Endothelial cell of umbilical vein (primary cell): ENCODE measurements at regions not wholly inside any gene's neighbourhood (a gene's known extent, or its start where the extent isn't known, plus 50 kb on each side); places are given as distances from the start of the nearest gene placed in this dataset.

Source experiments
- BruUV-seq: library from RNA; stranded (reverse); fragments of 400-500 nt; replicated peaks from 2 replicates; lab custom pipeline; 2021; lab: Mats Ljungman, UMichigan
- CTCF ChIA-PET: fragments of 300-600, 350-600 bp; sonication (Branson Sonifier 250); formaldehyde crosslinking; loops from one replicate; lab custom pipeline; 2021; ENCODE audit warnings: antibody characterized with exemption, inconsistent platforms; lab: Charles Lee
- POLR2A ChIA-PET: fragments of 300-600, 350-600 bp; sonication (Branson Sonifier 250); formaldehyde crosslinking; loops from one replicate; lab custom pipeline; 2021; ENCODE audit warnings: antibody characterized with exemption, inconsistent platforms; lab: Charles Lee
- DNase-seq: peaks from one replicate; pipeline ENCODE4 v3.0.0-alpha.2; 2011; ENCODE audit warnings: low read depth, low spot score
- FAIRE-seq: peaks from 2 replicates; lab custom pipeline; 2011; peaks lifted over from hg19 to GRCh38; lab: Jason Lieb, UNC
- H2AFZ ChIP-seq: 2 replicates; pipeline ENCODE4 v1.6.0; 2012; ENCODE audit warnings: low read depth, low read length, control low read depth, inconsistent platforms
- H3K27ac ChIP-seq: 2 replicates; pipeline ENCODE4 v1.5.1; 2011; ENCODE audit warnings: low read depth, mild to moderate bottlenecking, control low read depth, low read length, moderate library complexity; ENCODE audit not compliant: insufficient read depth
- H3K27me3 ChIP-seq, 2 experiments: 2 replicates each; pipeline versions ENCODE4 v1.6.0 to v1.6.1; 2011; ENCODE audit warnings: low read length in 2 of 2, mixed read lengths in 1 of 2; ENCODE audit not compliant: control insufficient read depth in 2 of 2, insufficient read depth in 2 of 2
- H3K36me3 ChIP-seq, 2 experiments: 2 replicates in 1 of 2; 3 replicates in 1 of 2; pipeline ENCODE4 v1.5.1; 2011; ENCODE audit warnings: low read length in 2 of 2, mild to moderate bottlenecking in 1 of 2, moderate library complexity in 1 of 2; ENCODE audit not compliant: control insufficient read depth in 2 of 2, insufficient read depth in 2 of 2; ENCODE audit errors: extremely low read depth in 1 of 2
- H3K4me1 ChIP-seq: 3 replicates; pipeline ENCODE4 v1.5.1; 2011; ENCODE audit warnings: mild to moderate bottlenecking, low read length; ENCODE audit not compliant: control insufficient read depth, insufficient read depth; ENCODE audit errors: extremely low read depth
- H3K4me2 ChIP-seq: 2 replicates; pipeline ENCODE4 v1.6.1; 2011; ENCODE audit warnings: low read length, control low read depth, mixed read lengths; ENCODE audit not compliant: insufficient read depth
- H3K4me3 ChIP-seq, 3 experiments: fragments of 200-600 bp in 1 of 3; sonication (generic), shearing (Covaris generic) in 1 of 3; replicated peaks in 1 of 3; 2 replicates each; pipeline ENCODE4 v1.5.1; 2011 to 2016; ENCODE audit warnings: control low read depth in 3 of 3, low read length in 3 of 3, mild to moderate bottlenecking in 2 of 3, inconsistent platforms in 1 of 3, low read depth in 1 of 3, moderate library complexity in 1 of 3; ENCODE audit not compliant: insufficient read depth in 1 of 3
- H3K79me2 ChIP-seq: 2 replicates; pipeline ENCODE4 v1.6.0; 2012; ENCODE audit warnings: low read length, inconsistent platforms; ENCODE audit not compliant: control insufficient read depth, insufficient read depth
- H3K9ac ChIP-seq: replicated peaks from 2 replicates; pipeline ENCODE3; 2011; ENCODE audit warnings: low read length, control low read depth; ENCODE audit not compliant: insufficient read depth; ENCODE audit errors: extremely low read depth
- H3K9me1 ChIP-seq: replicated peaks from 3 replicates; pipeline ENCODE4 v1.6.0; 2011; ENCODE audit warnings: mild to moderate bottlenecking, low read length; ENCODE audit not compliant: control insufficient read depth, insufficient read depth; ENCODE audit errors: extremely low read depth
- H3K9me3 ChIP-seq: replicated peaks from 2 replicates; pipeline ENCODE4 v1.5.1; 2012; ENCODE audit warnings: low read length, inconsistent platforms; ENCODE audit not compliant: control insufficient read depth, insufficient read depth
- H4K20me1 ChIP-seq: replicated peaks from 2 replicates; pipeline ENCODE3; 2011; ENCODE audit warnings: mild to moderate bottlenecking, low read length; ENCODE audit not compliant: control insufficient read depth, insufficient read depth; ENCODE audit errors: extremely low read depth
- CTCF ChIP-seq, 2 donors: IDR thresholded peaks; 1 replicate in 1 of 2; 2 replicates in 1 of 2; pipeline ENCODE4 v1.5.1; 2011; ENCODE audit warnings: low read length in 2 of 2, mild to moderate bottlenecking in 2 of 2, moderate library complexity in 2 of 2, control low read depth in 1 of 2, inconsistent platforms in 1 of 2, low read depth in 1 of 2; ENCODE audit not compliant: insufficient read depth in 1 of 2; ENCODE audit errors: extremely low read depth in 1 of 2
- EZH2 ChIP-seq: IDR thresholded peaks from 2 replicates; pipeline ENCODE4 v1.6.1; 2012; ENCODE audit warnings: borderline replicate concordance, low read depth, mild to moderate bottlenecking, moderate library complexity, low read length, inconsistent platforms; ENCODE audit not compliant: severe bottlenecking
- FOS ChIP-seq: IDR thresholded peaks from 2 replicates; pipeline ENCODE4 v1.6.1; 2011; ENCODE audit warnings: mild to moderate bottlenecking, low read length, moderate library complexity, borderline replicate concordance; ENCODE audit not compliant: insufficient read depth
- GATA2 ChIP-seq: IDR thresholded peaks from 2 replicates; pipeline ENCODE4 v1.7.0; 2011; ENCODE audit warnings: low read depth, mild to moderate bottlenecking, moderate library complexity, mixed read lengths, low read length; ENCODE audit not compliant: insufficient read length, insufficient read depth
- JUN ChIP-seq: IDR thresholded peaks from 2 replicates; pipeline ENCODE4 v1.6.1; 2011; ENCODE audit warnings: borderline replicate concordance, low read depth; ENCODE audit not compliant: insufficient read length, insufficient read depth
- MAX ChIP-seq: IDR thresholded peaks from 2 replicates; pipeline ENCODE4 v1.6.1; 2011; ENCODE audit not compliant: insufficient read depth, insufficient read length
- MYC ChIP-seq: IDR thresholded peaks from one replicate; pipeline ENCODE4 v1.6.1; 2011; ENCODE audit warnings: mild to moderate bottlenecking, low read depth, low read length
- POLR2A ChIP-seq: IDR thresholded peaks from 2 replicates; pipeline ENCODE4 v1.6.1; 2012; ENCODE audit warnings: low read depth, mild to moderate bottlenecking, control low read depth, low read length
- POLR2AphosphoS5 ChIP-seq: IDR thresholded peaks from 2 replicates; pipeline ENCODE4 v1.6.1; 2012; ENCODE audit warnings: low read depth, mild to moderate bottlenecking, control low read depth, low read length, moderate library complexity; ENCODE audit not compliant: insufficient read depth
- dilution Hi-C: fragments of 300-500 bp; cut with MboI; formaldehyde crosslinking; loops from one replicate; pipeline ENCODE4 v1.15.0; 2019; ENCODE audit warnings: low sequenced_read_pairs; ENCODE audit not compliant: extremely low pct_ligation_motif_present
- intact Hi-C: fragments of 100-400 bp; cut with micrococcal nuclease; formaldehyde crosslinking; loops from one replicate; pipeline ENCODE4 v1.10.0; 2022

- DNase-seq (no peak), FAIRE-seq (no peak)
- ChIA-PET CTCF (no interaction called here), POLR2A (no interaction called here)
- Histone ChIP-seq H3K36me3 (no peaks in the 10 kb centered on the region), H2AFZ (no peak overlapping the region), H3K79me2 (no peaks in the 10 kb centered on the region), H4K20me1 (no peaks in the 10 kb centered on the region), H3K27me3 (no peaks in the 10 kb centered on the region), H3K4me3 (no peak overlapping the region), H3K9ac (no peak overlapping the region), H3K27ac (no peak overlapping the region), H3K9me1 (no peaks in the 10 kb centered on the region), H3K4me2 (no peak overlapping the region), H3K9me3 (no peaks in the 10 kb centered on the region), H3K4me1 (no peaks in the 10 kb centered on the region)
- dilution Hi-C loops (no loop called here), intact Hi-C loops (no loop called here)
- TF ChIP-seq FOS, result no peak
- no peak for TF ChIP-seq CTCF (IDR thresholded peaks at IDR 0.05; ENCODE audit: extremely low read depth in 1 of 2, insufficient read depth in 1 of 2, low read depth in 1 of 2, low read length in 2 of 2)
- TF ChIP-seq MYC, result no peak
- TF ChIP-seq GATA2, result no peak
- TF ChIP-seq EZH2, result no peak
- no peak for TF ChIP-seq POLR2A
- no peak for TF ChIP-seq MAX
- no peak for TF ChIP-seq JUN
- TF ChIP-seq POLR2AphosphoS5, result no peak
- BruUV-seq, result no TSS peak
Measured at GRCh38 chr4:151953795-151954372, 193.1 kb upstream of the GATB start.
